ENCODE measurements at regions not wholly inside any gene's neighbourhood (a gene's known extent, or its start where the extent isn't known, plus 50 kb on each side); places are given as distances from the start of the nearest gene placed in this dataset.

DNA sequence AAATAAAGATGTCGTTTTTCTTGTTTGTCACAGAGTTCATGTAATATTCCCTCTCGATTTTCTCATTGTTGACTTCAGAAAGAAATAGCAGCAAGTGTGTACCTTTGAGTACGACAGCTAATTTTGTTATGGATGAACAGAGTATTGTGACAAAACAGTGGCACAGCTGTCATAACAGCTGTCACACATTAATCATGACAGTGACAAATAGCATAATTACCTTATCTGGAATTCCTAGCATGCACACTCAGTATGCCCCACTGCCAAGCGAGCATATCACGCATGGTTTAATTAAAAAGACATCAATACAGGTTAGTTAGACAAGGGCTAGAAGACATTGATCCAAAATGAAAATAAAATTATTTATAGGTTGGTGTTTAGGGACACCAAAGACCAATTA, 375.1 kb downstream of the SPATA31D1 start:
- Histone ChIP-seq H3K36me3 (replicated peaks in 1 of 2; ENCODE audit: control extremely low read depth in 1 of 2, control insufficient read depth in 1 of 2, extremely low read depth in 1 of 2, insufficient read depth in 2 of 2, low read length in 1 of 2) (no peaks in the 10 kb centered on the region), H3K27ac (ENCODE audit: low read length in 2 of 2) (no peak overlapping the region), H3K4me1 (ENCODE audit: control insufficient read depth in 2 of 2, insufficient read depth in 2 of 2, low read length in 2 of 2) (no peaks in the 10 kb centered on the region), H3K27me3 (replicated peaks in 1 of 4; ENCODE audit: control extremely low read depth in 1 of 4, control insufficient read depth in 3 of 4, insufficient read depth in 4 of 4, low read length in 3 of 4) (no peaks in the 10 kb centered on the region), H3K9me3 (ENCODE audit: control extremely low read depth in 1 of 3, control insufficient read depth in 2 of 3, insufficient read depth in 1 of 3, low read length in 2 of 3) (no peaks in the 10 kb centered on the region), H3K4me3 (ENCODE audit: control extremely low read depth in 1 of 5, extremely low read depth in 1 of 5, insufficient read depth in 1 of 5, low read depth in 2 of 5, low read length in 4 of 5) (no peak overlapping the region), H3K4me2 (replicated peaks; ENCODE audit: low read depth, low read length, poor library complexity, severe bottlenecking) (no peak overlapping the region), H3K79me2 (ENCODE audit: control insufficient read depth, insufficient read depth, low read length) (no peaks in the 10 kb centered on the region), H3K9ac (ENCODE audit: low read length) (no peak overlapping the region), H4K20me1 (ENCODE audit: control insufficient read depth, insufficient read depth, low read length, poor library complexity, severe bottlenecking) (no peaks in the 10 kb centered on the region), H2AFZ (ENCODE audit: insufficient read depth, low read depth, low read length, poor library complexity, severe bottlenecking) (no peak overlapping the region)
- no peak for ATAC-seq (ENCODE audit: low read depth)
- no peak overlapping the region for H3K4me3 Mint-ChIP-seq
- TF ChIP-seq EZH2 (IDR thresholded peaks at IDR 0.05; ENCODE audit: borderline replicate concordance, insufficient read depth, low read depth, low read length, poor library complexity, severe bottlenecking) = no peak
- TF ChIP-seq, protein P1, sequence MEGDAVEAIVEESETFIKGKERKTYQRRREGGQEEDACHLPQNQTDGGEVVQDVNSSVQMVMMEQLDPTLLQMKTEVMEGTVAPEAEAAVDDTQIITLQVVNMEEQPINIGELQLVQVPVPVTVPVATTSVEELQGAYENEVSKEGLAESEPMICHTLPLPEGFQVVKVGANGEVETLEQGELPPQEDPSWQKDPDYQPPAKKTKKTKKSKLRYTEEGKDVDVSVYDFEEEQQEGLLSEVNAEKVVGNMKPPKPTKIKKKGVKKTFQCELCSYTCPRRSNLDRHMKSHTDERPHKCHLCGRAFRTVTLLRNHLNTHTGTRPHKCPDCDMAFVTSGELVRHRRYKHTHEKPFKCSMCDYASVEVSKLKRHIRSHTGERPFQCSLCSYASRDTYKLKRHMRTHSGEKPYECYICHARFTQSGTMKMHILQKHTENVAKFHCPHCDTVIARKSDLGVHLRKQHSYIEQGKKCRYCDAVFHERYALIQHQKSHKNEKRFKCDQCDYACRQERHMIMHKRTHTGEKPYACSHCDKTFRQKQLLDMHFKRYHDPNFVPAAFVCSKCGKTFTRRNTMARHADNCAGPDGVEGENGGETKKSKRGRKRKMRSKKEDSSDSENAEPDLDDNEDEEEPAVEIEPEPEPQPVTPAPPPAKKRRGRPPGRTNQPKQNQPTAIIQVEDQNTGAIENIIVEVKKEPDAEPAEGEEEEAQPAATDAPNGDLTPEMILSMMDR (IDR thresholded peaks at IDR 0.05) = no peak
- H3K4me1 Mint-ChIP-seq = no peaks in the 10 kb centered on the region
- H3K9me3 Mint-ChIP-seq (ENCODE audit: insufficient read depth) = no peaks in the 10 kb centered on the region
- intact Hi-C loops (cut with micrococcal nuclease) = no loop called here
- CTCF ChIA-PET = no interaction called here
- WGBS (ENCODE audit: insufficient coverage) = 100% methylated on average over 1 of the region's 5 CpGs
- no peak for DNase-seq
- no peaks in the 10 kb centered on the region for H3K27me3 Mint-ChIP-seq
- POLR2A ChIA-PET = no interaction called here
- no peak overlapping the region for H3K27ac Mint-ChIP-seq

DNA sequence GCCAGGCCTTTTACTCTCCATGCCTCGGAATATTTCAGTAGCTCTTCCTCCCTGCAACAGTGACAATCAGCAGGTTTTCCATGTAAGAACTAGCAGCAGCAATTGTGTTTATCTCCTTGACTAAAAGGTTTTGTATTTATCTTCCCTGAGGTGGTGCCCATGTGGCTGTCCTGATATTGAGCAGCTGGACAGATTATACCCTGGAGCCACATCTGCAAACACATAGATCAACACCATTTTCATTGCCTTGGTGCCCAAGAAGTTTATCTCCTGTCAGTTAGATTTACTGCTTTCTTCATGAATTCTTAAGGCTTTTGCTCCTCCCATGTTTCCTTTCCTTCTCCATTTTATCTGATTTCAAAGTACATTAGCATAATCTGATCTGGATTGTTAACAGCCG, 378.4 kb downstream of the SPATA31D1 start:
- H3K27me3 ChIP-seq (replicated peaks in 1 of 4; ENCODE audit: control extremely low read depth in 1 of 4, control insufficient read depth in 3 of 4, insufficient read depth in 4 of 4, low read length in 3 of 4) = no peaks in the 10 kb centered on the region
- Mint-ChIP-seq H3K4me1 (no peaks in the 10 kb centered on the region), H3K9me3 (ENCODE audit: insufficient read depth) (no peaks in the 10 kb centered on the region), H3K4me3 (no peak overlapping the region), H3K27me3 (peaks cover 7% of the 10 kb centered on the region), H3K27ac (no peak overlapping the region)
- ChIA-PET POLR2A (no interaction called here), CTCF (no interaction called here)
- no peaks in the 10 kb centered on the region for H3K4me1 ChIP-seq (ENCODE audit: control insufficient read depth in 2 of 2, insufficient read depth in 2 of 2, low read length in 2 of 2)
- no peak overlapping the region for H3K9ac ChIP-seq (ENCODE audit: low read length)
- no peaks in the 10 kb centered on the region for H3K9me3 ChIP-seq (ENCODE audit: control extremely low read depth in 1 of 3, control insufficient read depth in 2 of 3, insufficient read depth in 1 of 3, low read length in 2 of 3)
- no peak for DNase-seq
- no peaks in the 10 kb centered on the region for H3K79me2 ChIP-seq (ENCODE audit: control insufficient read depth, insufficient read depth, low read length)
- no peak overlapping the region for H2AFZ ChIP-seq (ENCODE audit: insufficient read depth, low read depth, low read length, poor library complexity, severe bottlenecking)
- no peak overlapping the region for H3K4me2 ChIP-seq (replicated peaks; ENCODE audit: low read depth, low read length, poor library complexity, severe bottlenecking)
- TF ChIP-seq EZH2 (IDR thresholded peaks at IDR 0.05; ENCODE audit: borderline replicate concordance, insufficient read depth, low read depth, low read length, poor library complexity, severe bottlenecking) = no peak
- TF ChIP-seq, protein P1 (IDR thresholded peaks at IDR 0.05) = no peak
- no peak overlapping the region for H3K4me3 ChIP-seq (ENCODE audit: control extremely low read depth in 1 of 5, extremely low read depth in 1 of 5, insufficient read depth in 1 of 5, low read depth in 2 of 5, low read length in 4 of 5)
- intact Hi-C loops (cut with micrococcal nuclease) = no loop called here
- H3K36me3 ChIP-seq (replicated peaks in 1 of 2; ENCODE audit: control extremely low read depth in 1 of 2, control insufficient read depth in 1 of 2, extremely low read depth in 1 of 2, insufficient read depth in 2 of 2, low read length in 1 of 2) = no peaks in the 10 kb centered on the region
- no CpG with 5 or more reads among the region's 2 CpGs for WGBS (ENCODE audit: insufficient coverage)
- H3K27ac ChIP-seq (ENCODE audit: low read length in 2 of 2) = no peak overlapping the region
- no peaks in the 10 kb centered on the region for H4K20me1 ChIP-seq (ENCODE audit: control insufficient read depth, insufficient read depth, low read length, poor library complexity, severe bottlenecking)
- no peak for ATAC-seq (ENCODE audit: low read depth)
